SK-N-SH (cell line): ENCODE measurements at regions not wholly inside any gene's neighbourhood (a gene's known extent, or its start where the extent isn't known, plus 50 kb on each side); places are given as distances from the start of the nearest gene placed in this dataset.
A peak's percentile ranks its signal among the peaks of the same experiment; 100 is the strongest.

Experiments
- CTCF ChIA-PET: fragments of 300-600, 350-600 bp; formaldehyde crosslinking; extraction: SDS; loops from one replicate; lab custom pipeline; 2021; lab: Yijun Ruan, JAX
- POLR2A ChIA-PET: fragments of 350-600 bp; sonication (Branson Sonifier 250); formaldehyde crosslinking; extraction: SDS; loops from one replicate; lab custom pipeline; 2020; ENCODE audit warnings: antibody characterized with exemption, inconsistent platforms; lab: Yijun Ruan, JAX
- DNase-seq: peaks from one replicate; pipeline ENCODE4 v3.0.0; 2012
- H2AFZ ChIP-seq: fragments of 200-600 bp; sonication (generic); 2 replicates; pipeline ENCODE4 v1.8.1; 2016; ENCODE audit warnings: antibody characterized with exemption, mild to moderate bottlenecking, low read depth
- H3F3A ChIP-seq: fragments of 200-600 bp; sonication (generic); replicated peaks from 2 replicates; pipeline ENCODE3; 2016; ENCODE audit warnings: antibody characterized with exemption, mild to moderate bottlenecking; ENCODE audit not compliant: insufficient read depth
- H3K27ac ChIP-seq, 2 experiments: fragments of 200-500 bp in 1 of 2; fragments of 200-600 bp in 1 of 2; sonication (Bioruptor generic) in 1 of 2; sonication (generic), shearing (Covaris generic) in 1 of 2; 2 replicates each; pipeline versions ENCODE4 v1.5.1 to v1.6.1; 2014 to 2016; ENCODE audit warnings: low read depth in 2 of 2, inconsistent platforms in 1 of 2, low read length in 1 of 2, mild to moderate bottlenecking in 1 of 2, mixed read lengths in 1 of 2
- H3K27me3 ChIP-seq: fragments of 200-600 bp; sonication (generic), shearing (Covaris generic); 2 replicates; pipeline ENCODE4 v1.6.1; 2016; ENCODE audit warnings: mixed run types; ENCODE audit not compliant: insufficient read depth
- H3K36me3 ChIP-seq, 2 experiments: fragments of 200-500 bp in 1 of 2; fragments of 200-600 bp in 1 of 2; sonication (Bioruptor generic) in 1 of 2; sonication (generic) in 1 of 2; replicated peaks in 1 of 2; 2 replicates each; pipeline versions ENCODE3 to v1.5.1; 2014 to 2016; ENCODE audit warnings: low read length in 1 of 2, mild to moderate bottlenecking in 1 of 2; ENCODE audit not compliant: insufficient read depth in 2 of 2, control insufficient read depth in 1 of 2
- H3K4me1 ChIP-seq, 2 experiments: fragments of 200-500 bp in 1 of 2; fragments of 200-600 bp in 1 of 2; sonication (Bioruptor generic) in 1 of 2; sonication (generic), shearing (Covaris generic) in 1 of 2; 2 replicates each; pipeline versions ENCODE4 v1.5.1 to v1.6.1; 2014 to 2016; ENCODE audit warnings: low read depth in 1 of 2, low read length in 1 of 2, mixed run types in 1 of 2; ENCODE audit not compliant: insufficient read depth in 2 of 2, control insufficient read depth in 1 of 2
- H3K4me2 ChIP-seq: fragments of 200-600 bp; sonication (generic), shearing (Covaris generic); 2 replicates; pipeline ENCODE4 v1.6.1; 2017; ENCODE audit warnings: mixed run types
- H3K4me3 ChIP-seq, 2 experiments: fragments of 200-500 bp in 1 of 2; fragments of 200-600 bp in 1 of 2; sonication (Bioruptor generic) in 1 of 2; sonication (generic), shearing (Covaris generic) in 1 of 2; 2 replicates each; pipeline versions ENCODE4 v1.5.1 to v1.8.1; 2014 to 2016; ENCODE audit warnings: low read depth in 2 of 2, inconsistent platforms in 1 of 2, low read length in 1 of 2, mild to moderate bottlenecking in 1 of 2, mixed read lengths in 1 of 2, moderate library complexity in 1 of 2
- H3K79me2 ChIP-seq: fragments of 200-600 bp; sonication (generic); 2 replicates; pipeline ENCODE4 v1.8.1; 2017; ENCODE audit warnings: mild to moderate bottlenecking; ENCODE audit not compliant: insufficient read depth
- H3K9ac ChIP-seq: fragments of 200-600 bp; sonication (generic); 2 replicates; pipeline ENCODE4 v1.6.1; 2017; ENCODE audit warnings: mixed run types
- H3K9me2 ChIP-seq: fragments of 200-600 bp; sonication (generic); 2 replicates; pipeline ENCODE4 v1.6.1; 2017; ENCODE audit warnings: mixed run types
- H3K9me3 ChIP-seq: fragments of 200-600 bp; sonication (generic); 2 replicates; pipeline ENCODE4 v1.6.1; 2017; ENCODE audit warnings: mixed run types, mild to moderate bottlenecking, moderate library complexity
- H4K20me1 ChIP-seq: fragments of 200-600 bp; sonication (generic); 2 replicates; pipeline ENCODE4 v1.6.1; 2017; ENCODE audit warnings: mild to moderate bottlenecking, mixed run types; ENCODE audit not compliant: insufficient read depth
- CHD2 ChIP-seq: fragments of 150-350 bp; IDR thresholded peaks from 2 replicates; pipeline ENCODE4 v1.6.1; 2018; ENCODE audit warnings: low read length; ENCODE audit not compliant: partially characterized antibody
- FOSL2 ChIP-seq: IDR thresholded peaks from 2 replicates; pipeline ENCODE4 v1.4.0; 2012; ENCODE audit warnings: low read depth, mild to moderate bottlenecking, moderate library complexity, borderline replicate concordance
- FOXJ3 ChIP-seq: sonication (generic); formaldehyde crosslinking; IDR thresholded peaks from 2 replicates; pipeline ENCODE4 v1.5.1; 2020; ENCODE audit warnings: mild to moderate bottlenecking, missing genetic modification reagents
- FOXM1 ChIP-seq: IDR thresholded peaks from 2 replicates; pipeline ENCODE4 v1.4.0; 2012; ENCODE audit warnings: low read depth, mild to moderate bottlenecking
- GATA2 ChIP-seq: sonication (generic); formaldehyde crosslinking; IDR thresholded peaks from 2 replicates; pipeline ENCODE4 v1.5.0; 2020; ENCODE audit warnings: mild to moderate bottlenecking, missing genetic modification reagents
- JUND ChIP-seq: IDR thresholded peaks from 2 replicates; pipeline ENCODE4 v1.4.0; 2012
- MEF2A ChIP-seq: IDR thresholded peaks from 2 replicates; pipeline ENCODE4 v1.4.0; 2012; ENCODE audit warnings: low read depth, borderline replicate concordance
- MXI1 ChIP-seq: IDR thresholded peaks from 2 replicates; pipeline ENCODE4 v1.6.1; 2012; ENCODE audit warnings: mild to moderate bottlenecking, low read depth, low read length, improper control_type of control experiment
- NFIC ChIP-seq: IDR thresholded peaks from 2 replicates; pipeline ENCODE4 v1.4.0; 2012; ENCODE audit warnings: borderline replicate concordance
- POLR2AphosphoS5 ChIP-seq: IDR thresholded peaks from 2 replicates; pipeline ENCODE4 v1.6.1; 2012; ENCODE audit warnings: low read depth, low read length
- RAD21 ChIP-seq: IDR thresholded peaks from 2 replicates; pipeline ENCODE4 v1.6.1; 2012; ENCODE audit warnings: mild to moderate bottlenecking, low read length
- RCOR1 ChIP-seq: fragments of 150-350 bp; IDR thresholded peaks from 2 replicates; pipeline ENCODE4 v1.6.1; 2017; ENCODE audit warnings: antibody characterized with exemption, low read length
- RFX5 ChIP-seq: IDR thresholded peaks from 2 replicates; pipeline ENCODE4 v1.6.1; 2012; ENCODE audit warnings: mild to moderate bottlenecking, improper control_type of control experiment, low read length
- RXRA ChIP-seq: IDR thresholded peaks from 2 replicates; pipeline ENCODE4 v1.4.0; 2012; ENCODE audit warnings: low read depth, mild to moderate bottlenecking, borderline replicate concordance
- SIN3A ChIP-seq: IDR thresholded peaks from 2 replicates; pipeline ENCODE4 v1.6.1; 2012; ENCODE audit warnings: low read depth, mild to moderate bottlenecking, low read length, moderate library complexity, borderline replicate concordance
- SMC3 ChIP-seq: IDR thresholded peaks from 2 replicates; pipeline ENCODE4 v1.6.1; 2012; ENCODE audit warnings: low read depth, low read length, improper control_type of control experiment
- TCF12 ChIP-seq: IDR thresholded peaks from 2 replicates; pipeline ENCODE4 v1.4.0; 2012
- TEAD4 ChIP-seq: IDR thresholded peaks from 2 replicates; pipeline ENCODE4 v1.4.0; 2012; ENCODE audit warnings: mild to moderate bottlenecking, borderline replicate concordance; ENCODE audit not compliant: insufficient read depth
- YY1 ChIP-seq: IDR thresholded peaks from 2 replicates; pipeline ENCODE4 v1.4.0; 2012; ENCODE audit warnings: low read depth, mild to moderate bottlenecking
- whole genome bisulfite sequencing: methylation state at CpG from one replicate; pipeline ENCODE4 v1.1.6; 2017; ENCODE audit warnings: low lambda C conversion rate; 5-methylcytosine and 5-hydroxymethylcytosine counted together
- TF ChIP-seq, protein P1 (sequence below): IDR thresholded peaks from 2 replicates; pipeline ENCODE4 v1.4.0; 2012; ENCODE audit warnings: low read depth
- TF ChIP-seq, protein P2 (sequence below): fragments of 200-600 bp; sonication (generic); IDR thresholded peaks from 2 replicates; pipeline ENCODE4 v1.6.1; 2017; ENCODE audit warnings: antibody characterized with exemption, mild to moderate bottlenecking, moderate library complexity
- TF ChIP-seq, protein P3 (sequence below): IDR thresholded peaks from 2 replicates; pipeline ENCODE4; 2012
- TF ChIP-seq, protein P4 (sequence below): IDR thresholded peaks from 2 replicates; pipeline ENCODE4 v1.6.1; 2012; ENCODE audit warnings: mild to moderate bottlenecking, low read depth, low read length, moderate library complexity
- TF ChIP-seq, protein P5 (sequence below): fragments of 150-350 bp; IDR thresholded peaks from 2 replicates; pipeline ENCODE4 v1.6.1; 2016; ENCODE audit warnings: mild to moderate bottlenecking, low read depth, low read length

DNA sequence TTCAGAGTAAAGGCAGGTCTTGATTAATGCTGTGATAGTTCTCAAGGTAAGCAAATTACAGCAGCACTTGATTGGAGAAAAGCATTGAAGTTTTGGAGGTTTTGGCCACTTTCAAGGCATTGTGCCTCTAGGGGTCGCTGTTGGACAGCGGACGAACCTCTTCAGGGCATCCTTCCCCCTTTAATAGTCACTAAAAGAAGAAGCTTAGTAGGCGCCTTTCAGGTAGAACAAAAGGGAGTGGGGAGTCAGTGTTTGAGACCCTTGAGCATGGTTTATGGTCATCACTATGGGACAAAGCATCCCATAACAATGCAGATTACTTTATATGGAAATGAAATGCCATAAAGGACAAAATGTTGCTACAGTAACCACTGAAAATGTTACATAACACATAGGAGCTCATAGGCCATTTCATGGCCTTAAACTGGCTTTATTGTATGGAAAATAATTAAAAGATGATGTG lies 199.5 kb upstream of the DCN start (continued):
- no peak for TF ChIP-seq TEAD4
- no peak for TF ChIP-seq FOXM1
- TF ChIP-seq FOSL2: no peak
- TF ChIP-seq, protein P1, sequence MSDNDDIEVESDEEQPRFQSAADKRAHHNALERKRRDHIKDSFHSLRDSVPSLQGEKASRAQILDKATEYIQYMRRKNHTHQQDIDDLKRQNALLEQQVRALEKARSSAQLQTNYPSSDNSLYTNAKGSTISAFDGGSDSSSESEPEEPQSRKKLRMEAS: peak; percentile 19; the same call in 1 of the 2 replicates
- TF ChIP-seq GATA2 (CRISPR knock-in tag): no peak
- no peak for TF ChIP-seq FOXJ3
- peak; percentile 42; the same call in 1 of the 2 replicates for TF ChIP-seq RCOR1
- no peak for TF ChIP-seq YY1
- no peak for TF ChIP-seq POLR2AphosphoS5
- TF ChIP-seq, protein P2, sequence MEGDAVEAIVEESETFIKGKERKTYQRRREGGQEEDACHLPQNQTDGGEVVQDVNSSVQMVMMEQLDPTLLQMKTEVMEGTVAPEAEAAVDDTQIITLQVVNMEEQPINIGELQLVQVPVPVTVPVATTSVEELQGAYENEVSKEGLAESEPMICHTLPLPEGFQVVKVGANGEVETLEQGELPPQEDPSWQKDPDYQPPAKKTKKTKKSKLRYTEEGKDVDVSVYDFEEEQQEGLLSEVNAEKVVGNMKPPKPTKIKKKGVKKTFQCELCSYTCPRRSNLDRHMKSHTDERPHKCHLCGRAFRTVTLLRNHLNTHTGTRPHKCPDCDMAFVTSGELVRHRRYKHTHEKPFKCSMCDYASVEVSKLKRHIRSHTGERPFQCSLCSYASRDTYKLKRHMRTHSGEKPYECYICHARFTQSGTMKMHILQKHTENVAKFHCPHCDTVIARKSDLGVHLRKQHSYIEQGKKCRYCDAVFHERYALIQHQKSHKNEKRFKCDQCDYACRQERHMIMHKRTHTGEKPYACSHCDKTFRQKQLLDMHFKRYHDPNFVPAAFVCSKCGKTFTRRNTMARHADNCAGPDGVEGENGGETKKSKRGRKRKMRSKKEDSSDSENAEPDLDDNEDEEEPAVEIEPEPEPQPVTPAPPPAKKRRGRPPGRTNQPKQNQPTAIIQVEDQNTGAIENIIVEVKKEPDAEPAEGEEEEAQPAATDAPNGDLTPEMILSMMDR: peak; percentile 95
- no peak for TF ChIP-seq RFX5
- TF ChIP-seq RAD21: peak; percentile 97
- TF ChIP-seq MXI1: no peak
- no peak for TF ChIP-seq CHD2
- peak; percentile 62 for TF ChIP-seq SMC3
- no peak for TF ChIP-seq NFIC
- TF ChIP-seq, protein P3, sequence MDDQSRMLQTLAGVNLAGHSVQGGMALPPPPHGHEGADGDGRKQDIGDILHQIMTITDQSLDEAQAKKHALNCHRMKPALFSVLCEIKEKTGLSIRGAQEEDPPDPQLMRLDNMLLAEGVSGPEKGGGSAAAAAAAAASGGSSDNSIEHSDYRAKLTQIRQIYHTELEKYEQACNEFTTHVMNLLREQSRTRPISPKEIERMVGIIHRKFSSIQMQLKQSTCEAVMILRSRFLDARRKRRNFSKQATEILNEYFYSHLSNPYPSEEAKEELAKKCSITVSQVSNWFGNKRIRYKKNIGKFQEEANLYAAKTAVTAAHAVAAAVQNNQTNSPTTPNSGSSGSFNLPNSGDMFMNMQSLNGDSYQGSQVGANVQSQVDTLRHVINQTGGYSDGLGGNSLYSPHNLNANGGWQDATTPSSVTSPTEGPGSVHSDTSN: no peak

DNA sequence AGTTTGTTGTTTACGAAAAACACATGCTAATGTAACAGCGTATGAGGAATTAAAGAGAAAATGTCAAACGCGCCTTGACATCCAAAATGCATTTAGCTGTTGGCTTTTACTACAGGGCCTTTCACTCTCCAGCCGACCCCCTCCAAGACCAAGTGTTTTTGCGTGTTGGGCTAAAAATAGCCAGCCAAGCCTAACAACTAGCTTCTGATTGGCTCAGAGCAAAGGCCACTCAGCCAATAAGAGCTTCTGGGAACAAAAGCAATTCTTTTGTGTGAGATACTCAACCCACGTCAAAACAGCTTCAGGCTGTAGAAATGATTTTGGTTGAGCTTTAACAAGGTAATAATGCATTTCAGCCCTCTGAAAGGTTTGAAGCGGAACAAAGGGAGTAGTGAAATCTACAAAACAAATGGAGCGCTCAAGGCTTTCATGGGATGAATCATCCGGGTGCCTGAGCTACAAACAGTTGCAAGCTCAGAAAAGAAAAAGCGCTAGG lies 198.7 kb upstream of the DCN start:
- Histone ChIP-seq H3K4me2 (peak overlapping the region; percentile 83), H3K27me3 (no peaks in the 10 kb centered on the region), H3K4me3 (peak overlapping the region; percentile 52 to 63), H4K20me1 (no peaks in the 10 kb centered on the region), H3K79me2 (no peaks in the 10 kb centered on the region), H3F3A (no peaks in the 10 kb centered on the region), H3K9ac (peak overlapping the region; percentile 61), H3K36me3 (no peaks in the 10 kb centered on the region), H3K27ac (peak overlapping the region; percentile 69 to 100), H3K9me2 (no peaks in the 10 kb centered on the region), H3K9me3 (no peaks in the 10 kb centered on the region), H3K4me1 (peaks cover 5 to 23% of the 10 kb centered on the region in 2 experiments; a peak in 3 of 4 replicates), H2AFZ (peak overlapping the region; percentile 75)
- 13% methylated on average over 11 of the region's 11 CpGs for WGBS
- DNase-seq: peak; percentile 63
- CTCF ChIA-PET: interaction anchor here (0.6 to 4.8 kb wide), 81 partner anchors 8 to 1548 kb away, joined by 3 to 92 read pairs (median 5); partner anchors contain the start of genes BTG1 and EEA1
- POLR2A ChIA-PET: interaction anchor here (0.6 to 2.5 kb wide), 7 partner anchors 33 to 1188 kb away, joined by 3 to 66 read pairs (median 6); partner anchors contain the start of gene BTG1
- no peak for TF ChIP-seq TCF12
- no peak for TF ChIP-seq YY1
- no peak for TF ChIP-seq JUND
- no peak for TF ChIP-seq RCOR1
- TF ChIP-seq, protein P4, sequence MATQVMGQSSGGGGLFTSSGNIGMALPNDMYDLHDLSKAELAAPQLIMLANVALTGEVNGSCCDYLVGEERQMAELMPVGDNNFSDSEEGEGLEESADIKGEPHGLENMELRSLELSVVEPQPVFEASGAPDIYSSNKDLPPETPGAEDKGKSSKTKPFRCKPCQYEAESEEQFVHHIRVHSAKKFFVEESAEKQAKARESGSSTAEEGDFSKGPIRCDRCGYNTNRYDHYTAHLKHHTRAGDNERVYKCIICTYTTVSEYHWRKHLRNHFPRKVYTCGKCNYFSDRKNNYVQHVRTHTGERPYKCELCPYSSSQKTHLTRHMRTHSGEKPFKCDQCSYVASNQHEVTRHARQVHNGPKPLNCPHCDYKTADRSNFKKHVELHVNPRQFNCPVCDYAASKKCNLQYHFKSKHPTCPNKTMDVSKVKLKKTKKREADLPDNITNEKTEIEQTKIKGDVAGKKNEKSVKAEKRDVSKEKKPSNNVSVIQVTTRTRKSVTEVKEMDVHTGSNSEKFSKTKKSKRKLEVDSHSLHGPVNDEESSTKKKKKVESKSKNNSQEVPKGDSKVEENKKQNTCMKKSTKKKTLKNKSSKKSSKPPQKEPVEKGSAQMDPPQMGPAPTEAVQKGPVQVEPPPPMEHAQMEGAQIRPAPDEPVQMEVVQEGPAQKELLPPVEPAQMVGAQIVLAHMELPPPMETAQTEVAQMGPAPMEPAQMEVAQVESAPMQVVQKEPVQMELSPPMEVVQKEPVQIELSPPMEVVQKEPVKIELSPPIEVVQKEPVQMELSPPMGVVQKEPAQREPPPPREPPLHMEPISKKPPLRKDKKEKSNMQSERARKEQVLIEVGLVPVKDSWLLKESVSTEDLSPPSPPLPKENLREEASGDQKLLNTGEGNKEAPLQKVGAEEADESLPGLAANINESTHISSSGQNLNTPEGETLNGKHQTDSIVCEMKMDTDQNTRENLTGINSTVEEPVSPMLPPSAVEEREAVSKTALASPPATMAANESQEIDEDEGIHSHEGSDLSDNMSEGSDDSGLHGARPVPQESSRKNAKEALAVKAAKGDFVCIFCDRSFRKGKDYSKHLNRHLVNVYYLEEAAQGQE: no peak
- TF ChIP-seq POLR2AphosphoS5: peak; percentile 30; the same call in 1 of the 2 replicates
- no peak for TF ChIP-seq SIN3A
- TF ChIP-seq TEAD4: no peak
- TF ChIP-seq RAD21: 0 out of 2 replicates have a peak, but pooled peaks have one; percentile 6
- peak; percentile 98 for TF ChIP-seq RFX5
- peak; percentile 95 for TF ChIP-seq MEF2A
- TF ChIP-seq, protein P5, sequence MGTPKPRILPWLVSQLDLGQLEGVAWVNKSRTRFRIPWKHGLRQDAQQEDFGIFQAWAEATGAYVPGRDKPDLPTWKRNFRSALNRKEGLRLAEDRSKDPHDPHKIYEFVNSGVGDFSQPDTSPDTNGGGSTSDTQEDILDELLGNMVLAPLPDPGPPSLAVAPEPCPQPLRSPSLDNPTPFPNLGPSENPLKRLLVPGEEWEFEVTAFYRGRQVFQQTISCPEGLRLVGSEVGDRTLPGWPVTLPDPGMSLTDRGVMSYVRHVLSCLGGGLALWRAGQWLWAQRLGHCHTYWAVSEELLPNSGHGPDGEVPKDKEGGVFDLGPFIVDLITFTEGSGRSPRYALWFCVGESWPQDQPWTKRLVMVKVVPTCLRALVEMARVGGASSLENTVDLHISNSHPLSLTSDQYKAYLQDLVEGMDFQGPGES: peak; percentile 73
- no peak for TF ChIP-seq RXRA
- TF ChIP-seq CHD2: peak; percentile 73
- TF ChIP-seq FOXJ3: no peak
